Inflammatory macrophage (primary cell): ENCODE measurements at regions not wholly inside any gene's neighbourhood (a gene's known extent, or its start where the extent isn't known, plus 50 kb on each side); places are given as distances from the start of the nearest gene placed in this dataset.
"Not testable (repeated sequence)": the region's sequence is repeated elsewhere in the genome, so short reads cannot be mapped to it uniquely, and the experiment has no call there.

Source experiments
- DNase-seq, 2 donors: peaks; one replicate each; pipeline ENCODE4 v3.0.0-alpha.2; 2020 to 2022

GRCh38 chr2:16073471-16073870 lies 133.1 kb downstream of the MYCN start:
- DNase-seq = no peak

GRCh38 chr2:16072638-16073290 lies 132.4 kb downstream of the MYCN start:
- DNase-seq = no peak

- DNase-seq = no peak
Observed at GRCh38 chr2:16071865-16072637, 131.7 kb downstream of the MYCN start.

- no peak for DNase-seq
Observed at GRCh38 chr2:16071039-16071864, 130.9 kb downstream of the MYCN start.

GRCh38 chr2:16070648-16070971 lies 130.3 kb downstream of the MYCN start:
- no peak for DNase-seq

GRCh38 chr2:16069933-16070647 lies 129.7 kb downstream of the MYCN start:
- DNase-seq = no peak

GRCh38 chr2:16069663-16069932 lies 129.2 kb downstream of the MYCN start:
- no peak for DNase-seq

GRCh38 chr2:16068552-16068940 lies 128.2 kb downstream of the MYCN start:
- no peak for DNase-seq

GRCh38 chr2:16067866-16068551 lies 127.7 kb downstream of the MYCN start:
- no peak for DNase-seq

GRCh38 chr2:16067444-16067843 lies 127.1 kb downstream of the MYCN start:
- no peak for DNase-seq

GRCh38 chr2:16067037-16067406 lies 126.7 kb downstream of the MYCN start:
- DNase-seq = no peak

- DNase-seq = no peak
Observed at GRCh38 chr2:16066261-16067036, 126.1 kb downstream of the MYCN start.

GRCh38 chr2:16065272-16066069 lies 125.1 kb downstream of the MYCN start:
- DNase-seq = not testable (repeated sequence)

- DNase-seq = no peak
Observed at GRCh38 chr2:16064745-16065144, 124.4 kb downstream of the MYCN start.

GRCh38 chr2:16063955-16064633 lies 123.7 kb downstream of the MYCN start:
- DNase-seq = no peak

GRCh38 chr2:16063251-16063850 lies 123.0 kb downstream of the MYCN start:
- DNase-seq = no peak

- no peak for DNase-seq
Observed at GRCh38 chr2:16062471-16063250, 122.3 kb downstream of the MYCN start.

- no peak for DNase-seq
Observed at GRCh38 chr2:16061441-16062217, 121.3 kb downstream of the MYCN start.
